HG03558 (cell line): ENCODE measurements at regions not wholly inside any gene's neighbourhood (a gene's known extent, or its start where the extent isn't known, plus 50 kb on each side); places are given as distances from the start of the nearest gene placed in this dataset.
"Not testable (repeated sequence)": the region's sequence is repeated elsewhere in the genome, so short reads cannot be mapped to it uniquely, and the experiment has no call there.

ENCODE experiments used
- ATAC-seq: cut with Tn5 transposase; IDR thresholded peaks from one replicate; pipeline ENCODE4 v1.9.1; 2021; ENCODE audit warnings: moderate number of reproducible peaks; ENCODE audit not compliant: unreplicated experiment; ENCODE audit errors: extremely low read depth

DNA sequence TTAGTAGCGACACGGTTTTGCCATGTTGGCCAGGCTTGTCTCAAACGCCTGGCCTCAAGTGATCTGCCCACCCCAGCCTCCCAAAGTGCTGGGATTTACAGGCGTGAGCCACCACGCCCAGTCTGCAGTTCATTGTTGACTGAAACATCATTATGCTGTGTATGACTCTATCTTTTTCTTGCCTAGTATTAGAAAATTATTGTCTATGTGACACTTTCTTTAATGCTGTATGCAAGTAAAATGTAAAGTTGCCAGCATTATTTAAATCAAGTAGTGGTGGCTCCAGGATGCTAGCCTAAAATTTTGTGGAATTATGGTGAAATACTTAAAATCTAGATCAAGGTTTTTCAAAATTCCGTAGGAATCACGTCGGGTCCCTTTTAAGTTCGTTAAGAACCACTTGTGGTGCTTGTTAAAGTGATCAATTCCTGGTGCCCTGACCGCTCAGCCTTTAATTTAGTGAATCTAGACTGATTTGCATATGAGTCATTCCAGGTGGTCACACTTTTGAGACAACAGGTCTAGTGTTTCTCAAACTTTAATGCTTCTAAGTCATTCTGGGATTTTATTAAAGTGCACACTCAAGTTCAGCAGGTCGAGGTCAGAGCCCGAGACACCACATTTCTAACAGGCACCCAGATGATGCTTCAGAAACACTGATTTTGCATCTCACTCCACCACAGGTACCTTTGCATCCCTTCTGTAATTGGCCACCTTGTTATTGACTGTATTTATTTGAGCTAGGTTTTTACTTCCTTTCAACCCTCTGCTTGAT is 132.6 kb upstream of the MTHFD1L start:
- no peak for ATAC-seq

DNA sequence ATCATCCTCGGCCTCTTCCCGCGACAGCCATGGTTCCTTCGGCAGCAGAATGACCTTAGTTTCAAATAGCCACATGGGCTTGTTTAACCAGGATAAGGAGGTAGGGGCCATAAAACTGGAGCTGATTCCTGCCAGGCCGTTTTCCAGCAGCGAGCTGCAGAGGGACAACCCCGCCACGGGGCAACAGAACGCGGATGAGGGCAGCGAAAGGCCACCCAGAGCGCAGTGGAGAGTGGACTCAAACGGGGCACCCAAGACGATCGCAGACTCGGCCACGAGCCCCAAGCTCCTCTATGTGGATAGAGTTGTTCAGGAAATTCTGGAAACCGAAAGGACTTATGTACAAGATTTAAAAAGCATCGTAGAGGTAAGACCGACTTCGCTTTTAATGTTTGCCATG is 131.8 kb upstream of the MTHFD1L start:
- no peak for ATAC-seq

DNA sequence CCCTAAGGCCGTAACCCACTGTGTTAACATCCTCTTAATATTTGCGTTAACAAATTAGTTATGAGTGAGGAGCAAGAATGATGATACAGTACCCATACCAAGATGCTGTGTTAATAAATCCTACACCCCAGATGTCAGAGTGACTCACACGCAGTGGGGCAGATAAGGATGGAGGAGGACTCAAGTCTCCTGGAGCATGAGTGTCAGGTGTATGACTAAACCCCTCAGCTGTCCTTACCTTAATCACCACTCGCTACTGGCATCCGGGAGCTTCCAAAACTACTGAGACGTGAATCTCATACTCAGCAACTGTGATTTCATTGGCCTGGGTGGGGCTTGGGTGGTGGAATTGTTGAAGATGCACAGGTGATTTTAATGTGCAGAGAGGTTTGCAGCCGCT is 131.3 kb upstream of the MTHFD1L start:
- ATAC-seq, result no peak

DNA sequence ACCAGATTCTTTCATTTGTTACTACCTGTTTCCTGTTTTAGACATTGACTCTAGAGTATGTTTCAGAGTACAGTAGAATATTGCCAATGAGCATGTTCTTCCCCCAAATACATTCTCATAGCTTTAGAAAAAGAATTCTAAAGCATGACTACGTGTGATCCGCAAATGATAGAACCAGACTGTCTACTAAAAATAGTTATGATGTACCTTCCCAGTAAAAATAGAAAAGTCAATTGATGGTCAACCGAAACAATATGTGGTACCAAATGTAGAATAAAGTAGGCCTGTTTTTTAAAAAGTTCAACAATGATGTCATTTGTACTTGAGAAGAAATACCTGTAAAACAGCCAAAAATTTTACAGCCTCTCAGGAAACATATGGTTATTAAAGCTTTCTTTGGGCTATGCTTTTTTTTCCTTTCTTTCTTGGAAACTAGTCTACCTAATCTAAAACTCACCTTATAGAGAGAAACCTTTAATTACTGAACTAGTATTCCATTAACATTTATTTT is 130.1 kb upstream of the MTHFD1L start:
- ATAC-seq, result no peak

DNA sequence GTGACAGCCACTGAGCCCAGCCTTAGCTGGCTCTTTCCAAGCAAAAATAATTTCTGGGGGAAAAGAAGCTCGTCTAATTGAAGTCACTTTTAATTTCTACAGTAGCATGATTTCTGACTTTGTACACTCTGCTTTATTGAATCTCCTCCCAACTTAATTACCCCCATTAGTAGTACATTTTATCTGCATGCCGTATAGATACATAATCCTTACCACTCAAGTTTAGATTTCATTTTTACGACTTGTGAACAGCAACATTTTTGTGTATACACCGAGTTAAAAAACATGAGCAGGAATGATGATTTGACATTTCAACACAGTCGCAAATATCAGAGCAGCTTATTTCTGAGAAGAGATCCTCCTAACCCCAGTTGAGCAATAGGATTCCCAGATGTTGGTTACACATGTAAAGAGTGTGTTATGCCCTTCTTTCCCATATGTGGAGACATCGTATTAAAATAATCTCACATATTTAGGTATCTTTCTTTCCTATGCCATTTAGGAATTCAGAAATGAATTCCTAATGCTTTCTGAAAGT is 127.3 kb upstream of the MTHFD1L start:
- no peak for ATAC-seq

DNA sequence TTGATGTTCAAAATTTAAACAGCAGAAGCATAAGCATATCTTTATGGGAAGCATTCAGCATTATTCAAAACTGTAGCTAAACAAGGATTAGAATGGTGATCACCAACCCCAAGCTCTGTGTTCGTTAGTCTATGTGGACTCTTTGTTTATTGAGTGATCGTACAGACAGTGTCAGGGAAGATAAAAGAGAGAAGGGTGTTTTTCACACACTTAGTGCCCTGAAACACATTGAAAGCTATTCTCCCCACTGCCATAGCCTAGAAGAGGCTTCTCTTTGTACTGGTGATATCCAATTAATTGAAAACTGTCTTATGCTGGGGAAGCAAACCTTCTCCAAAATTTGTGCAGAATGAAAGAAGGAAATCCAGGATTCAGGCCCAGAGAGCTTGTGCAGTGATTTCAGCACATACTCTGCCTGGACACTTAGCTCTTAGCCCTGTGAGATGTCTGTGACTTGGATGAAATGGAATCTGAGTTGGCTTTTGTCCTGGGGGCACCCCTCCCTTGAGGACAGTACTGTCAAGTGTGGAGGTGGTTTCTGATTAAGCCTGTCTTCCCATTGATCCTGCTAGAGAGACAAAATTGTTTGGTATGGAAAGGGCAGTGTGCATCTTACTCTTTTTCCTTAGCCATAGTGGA is 125.7 kb upstream of the MTHFD1L start:
- ATAC-seq, result no peak

DNA sequence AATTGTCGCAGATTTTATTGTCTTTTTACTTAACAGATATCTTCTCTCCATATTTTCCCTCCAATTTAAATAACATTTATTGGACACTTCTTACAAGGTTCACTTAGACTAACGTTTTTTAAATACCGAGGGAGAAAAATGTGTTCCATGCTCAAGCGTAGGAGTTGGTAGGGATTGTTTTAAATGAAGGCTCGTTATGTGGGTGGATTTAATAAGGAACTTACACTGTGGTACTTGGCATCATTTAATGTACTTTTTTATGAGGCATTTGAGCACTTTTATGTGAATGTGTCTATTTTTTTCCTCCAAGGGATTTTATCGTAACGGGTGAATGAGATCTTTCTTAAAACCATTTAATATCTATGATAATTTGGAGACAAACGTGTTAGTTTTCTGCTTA is 125.0 kb upstream of the MTHFD1L start:
- ATAC-seq, result no peak

DNA sequence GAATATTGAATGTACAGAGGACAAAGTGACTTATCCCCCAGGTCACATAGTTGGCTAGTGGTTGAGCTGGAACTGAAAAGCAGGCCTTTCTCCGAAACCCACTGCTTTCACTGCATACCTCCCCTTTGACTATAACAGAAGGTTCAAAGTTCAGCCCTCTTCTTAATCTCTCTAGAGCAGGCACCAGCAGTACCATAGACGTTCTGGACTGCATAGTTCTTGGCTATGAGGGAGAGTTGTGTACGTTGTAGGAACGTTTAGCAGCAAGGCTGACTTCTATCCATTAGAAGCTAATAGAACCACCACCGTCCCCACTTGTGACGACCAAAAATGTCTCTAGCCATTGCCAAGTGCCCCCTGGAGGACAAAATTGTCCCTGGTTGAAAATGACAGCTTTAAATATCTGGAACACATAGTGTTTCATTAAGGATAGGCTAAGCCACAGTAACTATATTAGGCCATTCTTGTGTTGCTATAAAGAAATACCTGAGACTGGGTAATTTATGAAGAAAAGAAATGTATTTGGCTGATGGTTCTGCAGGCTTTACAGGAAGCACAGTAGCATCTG is 123.8 kb upstream of the MTHFD1L start:
- no peak for ATAC-seq

DNA sequence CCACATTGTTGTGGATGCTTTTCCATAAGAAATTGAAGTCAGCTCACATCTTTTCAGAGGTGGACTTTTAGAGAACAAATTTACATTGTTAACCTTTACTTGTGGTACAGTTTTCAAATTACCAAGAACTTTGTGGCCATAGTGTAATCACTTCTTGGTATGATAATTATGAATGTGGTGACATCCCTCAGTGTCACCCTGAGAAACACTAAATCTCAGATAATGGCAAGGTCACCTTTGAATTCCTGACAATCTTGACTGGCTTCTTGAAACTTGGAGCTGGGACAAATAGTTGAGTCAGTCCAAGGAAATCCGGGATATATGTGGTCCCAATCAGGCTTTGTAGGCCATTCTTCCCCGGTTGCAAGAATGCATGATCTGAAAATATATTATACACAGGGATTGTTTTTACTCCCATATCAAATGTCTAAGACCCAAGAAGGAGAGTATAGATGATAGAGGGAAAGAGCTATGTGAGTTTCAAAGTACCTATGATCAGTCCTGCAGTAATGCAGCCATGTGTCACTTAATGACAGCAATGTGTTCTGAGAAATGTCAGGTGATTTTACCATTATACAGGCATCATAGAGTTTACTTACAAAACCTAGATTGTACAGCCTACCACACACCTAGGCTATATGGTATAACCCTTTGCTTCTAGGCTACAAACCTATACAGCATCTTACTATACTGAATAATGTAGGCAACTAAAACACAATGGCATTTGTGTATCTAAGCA is 120.8 kb upstream of the MTHFD1L start:
- no peak for ATAC-seq

DNA sequence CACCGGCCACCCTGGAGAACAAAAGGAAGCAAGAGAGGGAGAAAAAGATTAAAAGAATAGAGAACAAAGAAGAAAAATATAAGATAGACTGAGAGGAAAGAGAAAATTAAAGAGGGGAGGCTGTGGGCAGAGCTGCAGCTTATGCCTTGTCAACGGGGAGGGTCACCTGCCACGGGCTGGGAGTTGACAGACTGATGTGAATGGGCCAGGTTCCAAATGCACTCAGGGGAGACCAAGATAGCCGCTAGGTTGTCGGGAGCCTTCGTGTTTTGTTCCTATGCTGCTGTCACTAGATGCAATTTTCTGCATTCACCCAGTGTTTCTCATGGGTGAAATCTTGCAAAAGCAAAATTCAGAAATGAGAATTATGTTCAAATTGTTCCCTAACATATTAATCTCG is 119.6 kb upstream of the MTHFD1L start:
- ATAC-seq, result no peak

DNA sequence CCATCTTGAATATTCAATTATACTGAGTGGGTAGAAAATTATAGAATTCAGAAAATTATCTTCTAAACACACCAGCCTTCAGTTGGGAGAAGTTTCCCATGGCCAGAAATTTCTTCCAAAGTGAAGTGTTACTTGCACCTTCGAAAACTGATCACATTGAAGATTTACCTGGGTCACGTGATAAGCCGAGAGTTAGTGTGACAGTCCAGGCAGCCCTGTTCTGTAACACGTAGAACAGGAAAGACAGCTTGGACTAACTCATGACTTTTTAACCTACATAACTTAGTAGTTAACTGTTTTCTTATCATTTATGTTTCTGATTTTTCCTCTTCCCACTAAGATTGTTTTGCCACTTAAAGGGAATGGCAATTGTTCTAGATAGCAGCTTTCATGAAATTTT is 118.3 kb upstream of the MTHFD1L start:
- no peak for ATAC-seq

DNA sequence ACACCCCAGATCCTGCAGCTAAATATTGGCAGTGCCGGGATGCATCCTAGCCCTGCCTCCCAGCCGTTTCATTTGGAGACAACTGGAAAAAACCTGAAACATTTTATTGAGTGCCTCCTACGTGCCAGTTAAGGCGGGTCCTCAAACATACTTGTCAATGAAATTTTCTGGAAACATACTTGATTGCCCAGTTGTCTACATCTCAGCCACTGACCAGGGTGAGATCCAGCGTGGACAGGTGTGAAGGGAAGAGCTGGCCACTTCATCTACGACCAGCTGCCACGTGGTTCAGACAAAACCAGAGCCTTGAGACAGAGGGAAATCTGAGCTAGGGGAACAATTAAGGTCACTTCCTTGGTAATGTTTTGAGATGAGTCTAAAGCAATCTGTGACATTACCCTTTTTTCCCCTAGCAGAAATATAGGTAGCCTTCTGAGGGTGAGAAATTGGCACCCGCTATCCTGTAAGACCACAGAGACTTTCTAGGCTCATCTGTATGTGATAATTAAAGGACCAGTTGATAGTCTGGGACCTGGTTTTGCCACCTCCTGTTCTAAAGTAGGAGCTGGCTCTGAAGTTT is 116.3 kb upstream of the MTHFD1L start:
- no peak for ATAC-seq

DNA sequence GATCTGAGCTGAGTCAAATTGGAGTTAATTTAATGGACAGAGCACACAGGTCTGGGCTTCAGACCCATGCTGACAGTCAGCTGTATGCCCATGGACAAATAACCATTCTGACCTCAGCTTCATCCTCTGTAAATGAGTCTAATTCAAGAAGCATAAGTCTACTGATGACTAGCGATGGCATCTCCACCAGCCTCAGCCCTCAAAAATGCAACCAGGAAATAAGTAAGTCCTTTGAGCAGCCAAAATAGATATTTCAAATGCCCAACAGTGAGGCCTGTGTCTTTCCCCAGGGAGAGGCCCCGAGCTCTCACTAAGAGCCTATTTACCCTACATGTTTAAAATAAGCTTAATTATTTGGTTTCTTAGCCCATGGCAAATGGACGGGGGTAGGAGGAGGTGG is 114.2 kb upstream of the MTHFD1L start:
- no peak for ATAC-seq

DNA sequence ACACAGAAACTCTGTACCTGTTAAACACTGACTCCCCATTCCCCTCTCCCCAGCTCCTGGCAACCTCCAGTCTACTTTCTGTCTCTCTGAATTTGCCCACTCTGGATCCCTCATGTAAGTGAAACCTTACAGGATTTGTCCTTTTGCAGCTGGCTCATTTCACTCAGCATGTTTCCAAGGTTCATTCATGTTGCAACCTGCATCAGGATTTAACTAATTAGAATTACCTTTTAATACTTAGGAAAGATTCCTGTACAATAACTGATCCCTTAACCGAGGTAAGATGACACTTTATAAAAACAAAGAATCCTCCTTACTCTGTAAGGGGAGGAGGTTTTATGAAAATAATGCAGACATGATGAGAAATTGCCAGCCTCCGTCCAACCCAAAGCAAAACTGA is 113.1 kb upstream of the MTHFD1L start:
- ATAC-seq, result no peak

DNA sequence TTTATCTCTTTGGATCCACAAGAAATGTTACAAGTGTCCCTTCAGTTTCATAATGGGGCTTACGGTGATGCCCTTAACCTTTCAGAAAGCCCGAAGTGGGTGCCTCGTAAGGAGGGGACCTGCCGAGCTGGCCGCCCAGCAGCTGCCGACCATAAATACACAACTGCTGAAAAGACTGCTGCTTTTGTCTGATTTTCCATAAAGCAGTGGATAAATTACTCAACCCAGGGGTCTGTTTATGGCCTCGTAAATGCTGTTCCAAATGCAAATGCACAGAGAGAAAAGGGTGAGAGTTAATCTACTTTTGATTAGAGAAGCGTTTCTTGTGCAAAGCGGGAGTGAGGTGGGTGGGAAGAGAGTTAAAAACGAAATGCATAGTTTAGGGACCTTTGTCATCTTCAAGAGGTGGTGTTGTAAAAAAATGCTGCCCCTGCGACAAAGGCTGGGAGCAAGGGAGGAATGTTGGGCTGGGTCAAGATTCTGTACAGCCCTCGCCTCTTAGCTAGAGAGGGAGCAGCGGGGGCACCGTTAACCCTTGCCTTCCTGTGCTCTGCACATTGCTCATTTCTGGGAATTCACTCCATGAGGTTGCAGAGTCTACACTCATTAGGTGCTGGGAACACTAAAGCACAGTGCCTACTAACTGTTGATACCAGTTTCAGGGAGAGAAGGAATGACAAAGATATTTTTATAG is 112.0 kb upstream of the MTHFD1L start:
- ATAC-seq, result no peak

DNA sequence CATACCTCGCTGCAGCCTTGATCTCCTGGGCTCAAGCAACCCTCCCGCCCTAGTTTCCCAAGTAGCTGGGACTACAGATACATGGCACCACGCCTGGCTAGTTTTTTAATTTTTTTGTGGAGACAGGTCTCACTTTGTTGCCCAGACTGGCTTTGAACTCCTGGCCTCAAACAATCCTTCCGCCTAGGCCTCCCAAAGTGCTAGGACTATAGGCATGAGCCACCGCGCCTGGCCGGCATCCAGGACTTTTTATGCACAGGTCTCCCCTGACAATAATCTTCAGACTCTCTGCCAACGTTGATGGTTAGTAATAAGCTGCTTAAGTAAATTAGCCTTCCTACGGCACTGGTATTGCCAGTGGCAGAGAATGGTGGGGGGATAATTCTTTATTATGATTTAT is 110.5 kb upstream of the MTHFD1L start:
- no peak for ATAC-seq

DNA sequence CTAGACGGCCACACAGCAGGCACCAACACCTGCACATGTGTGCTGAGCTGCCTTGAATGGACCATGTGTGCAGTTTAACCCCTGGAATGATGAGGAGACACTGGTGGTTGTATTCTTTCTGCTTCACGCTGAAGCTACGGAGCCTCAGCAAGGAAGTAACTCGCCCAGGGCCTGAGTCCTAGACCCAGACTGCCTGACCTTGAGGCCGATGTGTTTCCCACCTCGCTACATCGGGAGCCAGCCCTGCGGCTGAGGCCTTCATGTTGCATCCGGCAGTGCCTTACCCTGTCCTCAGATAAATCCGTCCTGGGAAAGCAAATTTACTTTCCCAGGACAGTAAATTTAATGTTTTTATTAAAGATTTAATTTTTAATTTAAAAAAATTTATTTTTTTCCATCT is 110.0 kb upstream of the MTHFD1L start:
- no peak for ATAC-seq

DNA sequence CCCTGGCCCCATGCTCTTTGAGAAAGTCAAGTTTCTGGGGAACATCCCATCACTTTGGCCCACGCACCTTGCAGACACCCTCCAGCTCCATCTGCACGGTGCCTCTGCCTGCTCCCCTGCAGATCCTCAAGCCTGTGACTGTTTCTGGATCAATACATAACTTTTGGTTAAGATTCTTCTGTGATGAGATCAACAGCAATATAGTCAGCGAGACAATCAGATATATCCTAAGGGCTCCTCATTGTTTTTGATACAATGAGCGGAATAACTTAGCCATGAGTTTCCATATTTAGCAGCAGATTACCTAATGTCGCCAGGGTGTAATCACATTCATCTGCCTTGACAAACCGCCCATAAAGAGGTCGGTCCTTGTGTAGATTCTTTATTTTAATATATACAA is 109.3 kb upstream of the MTHFD1L start:
- no peak for ATAC-seq

DNA sequence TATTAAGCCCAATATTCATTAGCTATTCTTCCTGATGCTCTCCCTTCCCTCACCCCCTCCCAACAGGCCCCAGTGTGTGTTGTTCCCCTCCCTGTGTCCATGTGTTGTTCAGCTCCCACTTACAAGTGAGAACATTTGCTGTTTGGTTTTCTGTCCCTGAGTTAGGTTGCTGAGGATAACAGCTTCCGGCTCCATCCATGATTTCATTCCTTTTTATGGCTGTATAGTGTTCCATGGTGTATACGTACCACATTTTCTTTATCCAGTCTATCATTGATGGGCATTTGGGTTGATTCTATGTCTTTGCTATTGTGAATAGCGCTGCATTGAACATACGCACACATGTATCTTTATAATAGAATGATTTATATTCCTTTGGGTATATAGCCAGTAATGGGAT is 107.7 kb upstream of the MTHFD1L start:
- not testable (repeated sequence) for ATAC-seq

DNA sequence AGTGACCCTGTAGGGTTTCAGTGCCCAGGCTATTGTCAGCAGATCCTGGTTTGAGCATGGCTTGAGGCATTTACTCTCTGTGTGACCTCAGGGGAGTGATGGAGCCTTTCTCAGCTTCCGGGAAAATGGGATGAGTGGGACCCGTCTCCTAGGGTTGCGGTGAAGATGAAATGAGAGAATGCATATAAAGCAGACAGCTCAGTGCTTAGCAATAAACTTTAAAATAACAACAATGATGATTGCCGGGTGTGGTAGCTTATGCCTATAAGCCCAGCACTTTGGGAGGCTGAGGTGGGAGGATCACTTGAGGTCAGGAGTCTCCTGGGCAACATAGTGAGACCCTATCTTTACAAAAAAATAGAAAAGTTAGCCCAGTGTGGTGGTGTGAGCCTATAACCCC is 106.0 kb upstream of the MTHFD1L start:
- ATAC-seq, result no peak
